ENCODE measurements at regions not wholly inside any gene's neighbourhood (a gene's known extent, or its start where the extent isn't known, plus 50 kb on each side); places are given as distances from the start of the nearest gene placed in this dataset.

GRCh38 chr9:115393976-115394775, 276.2 kb upstream of the TNC start:
- TF ChIP-seq GATA3 (IDR thresholded peaks at IDR 0.05; ENCODE audit: low read depth, low read length) (no peak), GATA2 (IDR thresholded peaks at IDR 0.05; ENCODE audit: low read depth, low read length) (no peak)

GRCh38 chr9:115395511-115396021, 277.6 kb upstream of the TNC start:
- TF ChIP-seq GATA3 (IDR thresholded peaks at IDR 0.05; ENCODE audit: low read depth, low read length) (no peak), GATA2 (IDR thresholded peaks at IDR 0.05; ENCODE audit: low read depth, low read length) (no peak)

- no peak for TF ChIP-seq GATA3 (IDR thresholded peaks at IDR 0.05; ENCODE audit: low read depth, low read length)
- no peak for TF ChIP-seq GATA2 (IDR thresholded peaks at IDR 0.05; ENCODE audit: low read depth, low read length)
Observed at GRCh38 chr9:115396071-115396529, 278.1 kb upstream of the TNC start.

- no peak for TF ChIP-seq GATA3 (IDR thresholded peaks at IDR 0.05; ENCODE audit: low read depth, low read length)
- TF ChIP-seq GATA2 (IDR thresholded peaks at IDR 0.05; ENCODE audit: low read depth, low read length) = no peak
Observed at GRCh38 chr9:115397591-115398312, 279.8 kb upstream of the TNC start.

GRCh38 chr9:115398313-115398650, 280.3 kb upstream of the TNC start:
- TF ChIP-seq GATA3 (IDR thresholded peaks at IDR 0.05; ENCODE audit: low read depth, low read length) (no peak), GATA2 (IDR thresholded peaks at IDR 0.05; ENCODE audit: low read depth, low read length) (no peak)

GRCh38 chr9:115398996-115399395, 281.0 kb upstream of the TNC start:
- TF ChIP-seq GATA3 (IDR thresholded peaks at IDR 0.05; ENCODE audit: low read depth, low read length) = no peak
- TF ChIP-seq GATA2 (IDR thresholded peaks at IDR 0.05; ENCODE audit: low read depth, low read length) = no peak

- no peak for TF ChIP-seq GATA3 (IDR thresholded peaks at IDR 0.05; ENCODE audit: low read depth, low read length)
Observed at GRCh38 chr9:115400796-115401195, 282.8 kb upstream of the TNC start.

- TF ChIP-seq GATA3 (IDR thresholded peaks at IDR 0.05; ENCODE audit: low read depth, low read length) = no peak
Observed at GRCh38 chr9:115401756-115402327, 283.9 kb upstream of the TNC start.

GRCh38 chr9:115403753-115404152, 285.8 kb upstream of the TNC start:
- TF ChIP-seq GATA2 (IDR thresholded peaks at IDR 0.05; ENCODE audit: low read depth, low read length) (no peak), GATA3 (IDR thresholded peaks at IDR 0.05; ENCODE audit: low read depth, low read length) (no peak)

- no peak for TF ChIP-seq GATA2 (IDR thresholded peaks at IDR 0.05; ENCODE audit: low read depth, low read length)
- no peak for TF ChIP-seq GATA3 (IDR thresholded peaks at IDR 0.05; ENCODE audit: low read depth, low read length)
Observed at GRCh38 chr9:115404311-115404710, 286.4 kb upstream of the TNC start.

GRCh38 chr9:115411516-115411915, 293.6 kb upstream of the TNC start:
- TF ChIP-seq GATA3 (IDR thresholded peaks at IDR 0.05; ENCODE audit: low read depth, low read length) (no peak), GATA2 (IDR thresholded peaks at IDR 0.05; ENCODE audit: low read depth, low read length) (no peak)

GRCh38 chr9:115411993-115412452, 294.1 kb upstream of the TNC start:
- TF ChIP-seq GATA3 (IDR thresholded peaks at IDR 0.05; ENCODE audit: low read depth, low read length) (no peak), GATA2 (IDR thresholded peaks at IDR 0.05; ENCODE audit: low read depth, low read length) (no peak)

- TF ChIP-seq GATA3 (IDR thresholded peaks at IDR 0.05; ENCODE audit: low read depth, low read length) (no peak), GATA2 (IDR thresholded peaks at IDR 0.05; ENCODE audit: low read depth, low read length) (no peak)
Observed at GRCh38 chr9:115412656-115413055, 294.7 kb upstream of the TNC start.

GRCh38 chr9:115413304-115413703, 295.3 kb upstream of the TNC start:
- TF ChIP-seq GATA2 (IDR thresholded peaks at IDR 0.05; ENCODE audit: low read depth, low read length) (no peak), GATA3 (IDR thresholded peaks at IDR 0.05; ENCODE audit: low read depth, low read length) (no peak)

Data from SH-SY5Y (cell line).